GM18520 (cell line): ENCODE measurements at regions not wholly inside any gene's neighbourhood (a gene's known extent, or its start where the extent isn't known, plus 50 kb on each side); places are given as distances from the start of the nearest gene placed in this dataset.
A peak's percentile ranks its signal among the peaks of the same experiment; 100 is the strongest.

ENCODE experiments used
- ATAC-seq: cut with Tn5 transposase; IDR thresholded peaks from one replicate; pipeline ENCODE4 v1.9.1; 2021; ENCODE audit not compliant: unreplicated experiment

DNA sequence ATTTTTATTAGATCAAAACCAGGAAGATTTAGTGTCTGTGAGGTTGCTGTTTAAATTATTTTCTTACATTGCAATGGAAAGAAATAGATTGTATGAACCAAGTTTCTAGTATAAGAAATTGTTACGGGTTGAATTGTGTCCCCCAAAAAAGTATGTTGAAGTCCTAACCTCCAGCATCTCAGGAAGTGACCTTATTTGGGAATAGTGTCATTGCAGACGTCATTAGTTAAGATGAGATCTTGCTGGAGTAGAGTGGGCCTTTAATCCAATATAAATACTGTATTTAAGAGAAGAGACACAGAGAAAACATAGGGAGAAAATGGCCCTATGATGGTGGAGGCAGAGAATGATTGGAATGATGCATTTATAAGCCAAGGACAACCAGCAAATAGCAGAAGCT lies 188.7 kb upstream of the SAMSN1 start:
- no peak for ATAC-seq

DNA sequence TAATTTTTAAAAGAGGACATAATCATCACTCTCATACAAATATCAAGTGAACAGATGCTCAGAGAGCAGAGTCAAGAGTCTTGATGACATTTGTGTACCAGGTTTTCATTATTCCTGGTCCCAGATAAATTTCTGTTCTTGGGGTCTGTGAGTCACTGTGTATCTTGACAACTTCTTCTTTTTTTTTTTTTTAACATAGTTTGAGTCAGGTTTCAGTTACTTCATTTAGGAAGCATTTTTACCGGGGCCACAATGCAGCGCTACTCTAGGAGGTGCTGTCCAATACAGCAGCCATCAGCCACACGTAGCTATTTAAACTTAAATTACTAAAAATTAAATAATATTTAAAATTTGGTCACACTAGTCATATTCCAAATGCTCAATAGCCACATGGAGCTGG lies 188.1 kb upstream of the SAMSN1 start:
- no peak for ATAC-seq

DNA sequence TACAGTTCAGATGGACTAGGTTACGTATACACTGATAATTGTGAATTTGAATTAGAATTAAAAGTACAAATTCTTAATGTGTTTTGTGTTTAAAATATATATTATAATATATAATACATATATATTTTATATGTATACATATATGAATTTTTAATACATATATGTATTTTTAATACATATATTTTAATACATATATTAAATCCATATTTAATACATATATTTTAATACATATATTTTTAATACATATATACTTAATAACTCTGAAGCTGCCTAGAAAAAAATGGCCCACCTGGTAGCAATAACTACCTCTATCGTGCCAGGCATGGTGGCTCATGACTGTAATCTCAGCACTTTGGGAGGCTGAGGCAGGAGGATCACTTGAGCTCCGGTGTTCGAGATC lies 179.1 kb upstream of the SAMSN1 start:
- ATAC-seq = no peak

DNA sequence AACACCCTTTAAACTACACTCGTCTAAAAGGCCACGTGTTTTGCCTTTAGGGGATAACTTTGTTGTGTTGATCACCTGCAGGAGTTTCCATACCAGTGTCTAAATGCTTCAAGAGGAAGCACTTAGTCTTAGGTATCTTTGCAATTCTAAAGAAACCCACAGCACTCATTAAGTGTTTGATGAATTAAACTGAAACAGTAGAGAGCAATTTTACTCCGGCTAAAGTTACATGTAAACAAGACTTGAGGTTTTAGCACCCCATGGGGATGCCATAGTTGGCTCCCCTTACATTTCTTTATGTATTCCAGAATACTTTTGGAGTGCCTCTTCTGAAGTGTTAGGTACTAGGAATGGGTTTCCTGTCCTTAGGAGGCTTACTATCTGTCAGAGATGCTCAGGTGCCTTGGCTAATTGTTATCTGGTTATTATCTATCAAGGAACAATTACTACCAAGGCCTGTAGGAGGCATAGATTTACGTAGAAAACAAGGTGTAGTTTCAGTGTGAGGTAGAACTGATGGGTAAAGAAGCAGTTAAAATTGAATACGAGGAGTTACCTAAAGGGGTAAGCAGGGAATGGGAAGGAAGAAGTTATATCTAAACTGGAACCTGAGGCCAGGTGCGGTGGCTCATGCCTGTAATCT lies 176.8 kb upstream of the SAMSN1 start:
- ATAC-seq = no peak

DNA sequence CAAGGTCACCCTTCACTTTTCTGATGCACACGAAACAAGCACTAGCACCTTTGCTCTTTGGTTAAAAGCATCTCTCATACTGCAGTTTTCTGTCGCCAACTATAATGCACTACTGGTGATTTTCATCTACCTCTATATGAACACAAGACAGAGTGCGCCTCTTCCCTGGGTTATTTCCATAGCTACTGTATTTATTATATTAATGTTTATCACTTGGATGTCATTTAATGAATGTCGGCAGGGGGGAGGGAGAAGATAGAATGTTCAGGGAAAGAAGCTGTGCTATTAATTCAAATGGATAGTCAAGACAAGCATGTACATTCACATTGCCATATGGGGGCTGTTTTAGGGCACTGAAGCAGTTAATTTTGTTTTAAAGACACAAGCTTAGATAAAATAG lies 174.1 kb upstream of the SAMSN1 start:
- no peak for ATAC-seq

DNA sequence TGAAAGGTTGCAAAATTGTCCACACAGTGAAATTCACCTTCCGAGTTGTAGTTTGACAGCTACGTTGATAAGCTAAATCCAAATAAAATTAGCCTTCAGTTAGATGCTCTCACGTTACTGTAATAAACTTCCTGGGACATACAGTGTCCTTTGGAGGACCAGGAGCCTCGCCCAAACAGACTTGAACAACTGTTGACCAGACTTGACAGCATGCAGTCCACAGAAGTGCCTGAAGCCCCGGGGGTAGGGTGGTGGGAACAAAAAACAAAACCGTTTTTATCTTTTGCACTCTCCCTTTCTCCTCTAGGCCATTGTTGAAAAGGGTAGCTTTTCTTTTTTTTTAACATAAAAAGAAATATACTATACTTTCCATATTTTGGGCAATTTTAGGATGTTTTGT lies 172.8 kb upstream of the SAMSN1 start:
- no peak for ATAC-seq

DNA sequence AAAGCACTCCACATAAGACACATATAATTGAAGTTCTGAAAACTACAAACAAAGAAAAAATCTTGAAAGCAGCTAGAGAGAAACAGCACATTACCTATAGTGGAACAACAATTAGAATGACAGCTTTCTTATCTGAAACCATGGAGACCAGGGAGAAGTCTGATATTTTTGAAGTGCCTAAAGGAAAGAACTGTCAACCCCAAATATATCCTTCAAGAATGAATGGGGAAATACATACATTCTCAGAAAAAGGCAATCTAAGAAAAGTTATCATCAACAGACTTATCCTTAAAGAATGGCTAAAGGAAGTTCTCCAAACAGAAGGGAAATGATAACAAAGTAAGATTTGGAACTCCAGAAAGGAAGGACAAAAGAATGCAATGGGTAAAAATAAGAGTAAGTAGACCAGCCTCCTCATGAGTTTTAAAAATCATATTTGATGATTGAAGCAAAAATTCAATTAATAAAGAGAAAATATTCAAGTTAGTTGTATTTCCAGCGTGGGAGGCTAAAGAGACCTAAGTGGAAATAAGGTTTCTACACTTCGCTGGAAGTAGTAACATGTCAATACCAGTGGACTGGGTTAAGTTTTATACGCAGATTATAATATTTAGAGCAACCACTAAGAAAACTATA lies 170.8 kb upstream of the SAMSN1 start:
- no peak for ATAC-seq

DNA sequence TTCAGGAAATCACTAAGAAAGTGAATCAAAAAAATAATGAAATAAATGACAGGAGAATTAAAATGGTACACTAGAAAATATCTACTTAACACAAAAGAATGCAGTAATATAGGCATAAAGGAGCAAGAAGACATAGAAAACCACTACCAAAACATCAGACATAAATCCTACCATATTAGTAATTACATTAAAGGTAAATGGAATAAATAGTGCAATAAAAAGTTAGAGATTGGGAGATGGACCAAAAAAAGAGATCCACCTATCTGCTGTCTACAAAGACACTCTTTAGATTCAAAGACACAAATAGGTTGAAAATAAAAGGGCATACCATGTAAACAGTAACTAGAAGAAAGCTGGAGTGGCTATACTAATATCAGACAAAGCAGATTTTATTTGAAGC lies 167.0 kb upstream of the SAMSN1 start:
- ATAC-seq = no peak

DNA sequence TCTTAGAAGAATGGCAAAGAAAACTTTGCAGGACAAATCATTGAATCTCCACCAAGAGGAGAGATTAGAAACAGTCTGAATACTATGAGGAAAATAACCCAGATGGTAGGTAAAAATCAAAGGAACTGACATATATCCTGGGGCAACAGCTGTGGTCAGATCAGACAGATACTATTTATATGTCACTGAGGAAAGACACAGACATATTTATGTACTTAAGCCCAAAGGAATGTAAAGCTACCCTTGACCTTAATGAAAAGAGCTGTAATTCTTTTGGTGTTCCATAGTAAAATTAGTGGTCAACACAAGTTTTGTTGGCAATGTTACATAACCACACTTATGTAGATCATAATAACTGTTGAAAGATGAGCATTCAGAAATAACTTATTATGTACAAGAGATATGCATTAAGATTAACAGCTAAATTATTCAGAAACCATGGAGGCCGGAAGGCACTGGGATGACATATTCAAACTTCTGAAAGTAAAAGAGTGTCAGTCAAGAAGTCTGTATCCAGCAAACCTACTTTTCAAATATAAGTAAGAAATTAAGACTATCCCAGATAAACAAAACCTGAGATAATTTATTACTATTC lies 166.1 kb upstream of the SAMSN1 start:
- ATAC-seq = no peak

DNA sequence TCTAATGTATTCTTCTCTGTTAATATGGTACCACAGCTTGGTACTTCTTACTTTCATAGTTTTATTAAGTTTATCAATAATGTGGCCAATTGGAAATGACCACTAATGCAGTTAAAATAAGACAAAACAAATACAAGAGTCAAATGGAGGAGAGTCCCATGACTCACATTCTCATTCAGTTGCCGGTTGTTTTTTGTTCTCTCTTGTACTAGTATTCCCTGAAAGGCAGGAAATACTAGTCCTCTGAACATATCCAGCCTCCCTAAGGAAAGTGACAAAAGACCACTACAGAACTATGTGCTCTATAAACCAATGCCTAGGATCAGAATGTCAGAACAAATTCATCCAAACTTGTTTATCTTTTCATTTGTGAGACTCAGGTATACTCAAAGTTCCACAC lies 165.2 kb upstream of the SAMSN1 start:
- ATAC-seq = no peak

DNA sequence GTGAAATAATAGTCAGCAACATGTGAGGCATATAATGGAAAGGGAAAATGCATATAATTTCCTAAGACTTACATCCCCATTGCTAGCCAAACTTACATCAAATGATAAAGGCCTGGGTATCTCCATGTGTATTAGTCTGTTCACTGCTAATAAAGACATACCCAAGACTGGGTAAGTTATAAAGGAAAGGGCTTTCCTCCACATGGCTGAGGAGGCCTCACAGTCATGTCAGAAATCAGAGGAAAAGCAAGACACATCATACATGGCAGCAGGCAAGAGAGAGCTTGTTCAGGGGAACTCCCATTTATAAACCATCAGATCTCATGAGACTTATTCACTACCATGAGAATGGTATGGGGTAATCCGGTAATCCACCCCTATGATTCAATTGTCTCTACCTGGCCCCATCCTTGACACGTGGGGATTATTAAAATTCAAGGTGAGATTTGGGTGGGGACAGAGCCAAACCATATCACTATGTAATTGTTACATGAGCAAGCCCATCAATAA lies 161.5 kb upstream of the SAMSN1 start:
- no peak for ATAC-seq

DNA sequence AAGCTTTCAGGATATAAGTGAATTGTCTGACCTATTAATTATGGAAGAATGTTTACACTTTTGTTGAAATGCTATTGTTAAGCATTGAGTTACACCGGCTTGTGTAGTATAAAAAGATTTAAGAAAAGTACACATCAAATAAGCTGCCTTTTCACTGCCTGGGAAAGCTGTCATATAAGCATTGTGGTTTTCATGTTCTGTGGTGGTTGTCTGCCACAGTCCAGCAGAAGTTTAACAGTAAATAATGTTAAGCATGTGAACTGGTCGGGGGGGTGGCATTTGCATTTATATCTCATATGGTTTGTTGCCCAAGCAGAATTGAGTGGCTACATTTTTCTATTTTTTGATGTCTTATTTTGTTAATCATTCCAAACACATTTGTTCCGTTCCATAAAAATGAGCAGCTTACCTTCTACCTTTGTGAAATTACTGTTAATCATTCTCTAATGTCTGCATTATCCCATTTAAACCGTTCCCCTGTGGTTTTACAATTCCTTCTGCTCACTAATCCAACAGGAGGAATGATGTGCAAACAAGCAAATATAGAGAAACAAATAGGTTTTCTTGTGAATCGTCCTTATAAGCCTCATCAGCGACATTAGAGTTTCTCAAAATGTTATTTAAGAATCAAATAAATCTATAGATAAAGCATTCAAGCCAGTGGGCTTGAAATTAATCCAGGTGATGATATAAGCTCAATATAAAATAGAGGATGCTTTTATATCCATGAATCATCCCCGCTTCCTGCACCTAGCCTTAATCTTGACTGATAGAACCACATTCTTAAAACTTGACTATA lies 160.8 kb upstream of the SAMSN1 start:
- ATAC-seq = no peak

DNA sequence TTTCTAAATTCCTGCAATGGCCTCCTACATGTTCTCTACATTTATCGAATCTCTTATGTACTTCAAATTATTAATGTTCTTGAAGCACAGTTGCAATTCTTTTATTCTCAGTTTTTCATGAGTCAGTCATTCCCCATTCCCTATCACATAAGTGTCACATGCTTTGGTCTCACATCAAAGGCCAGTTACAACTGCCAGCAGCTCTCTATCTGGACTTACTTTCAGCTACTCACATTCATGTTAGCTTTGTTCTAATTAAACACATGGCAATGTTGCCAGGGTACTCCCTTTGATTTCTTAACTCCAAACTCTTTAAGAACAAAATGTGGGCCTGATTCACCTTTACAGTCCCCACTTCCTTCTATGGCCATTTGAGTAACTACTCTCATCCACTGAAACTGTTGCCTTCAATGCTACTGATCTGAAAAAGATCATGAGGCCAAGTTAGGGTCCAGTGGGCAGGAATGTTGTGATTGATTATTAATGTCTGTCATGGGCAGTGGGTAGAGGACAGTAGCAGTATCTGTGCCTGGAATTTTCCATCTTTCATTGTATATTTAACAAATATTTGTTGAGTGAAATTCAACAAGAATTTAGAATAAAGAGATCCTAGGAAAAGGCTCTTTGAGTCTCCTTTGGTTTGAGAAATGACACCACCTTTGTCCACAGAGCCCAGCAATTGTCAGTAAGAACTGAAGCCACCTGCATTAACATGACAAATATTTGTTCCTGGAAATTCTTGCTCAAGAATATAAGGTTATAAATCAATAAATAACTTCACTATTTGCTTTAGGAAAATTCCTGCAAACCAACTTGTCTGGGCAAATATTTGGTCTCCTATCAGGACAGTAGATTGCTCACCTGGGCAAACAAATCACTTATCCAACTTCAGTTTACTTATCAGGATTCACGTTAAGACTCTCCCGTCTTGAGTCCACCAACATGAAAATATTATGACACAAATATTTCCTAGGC lies 153.6 kb upstream of the SAMSN1 start:
- no peak for ATAC-seq

DNA sequence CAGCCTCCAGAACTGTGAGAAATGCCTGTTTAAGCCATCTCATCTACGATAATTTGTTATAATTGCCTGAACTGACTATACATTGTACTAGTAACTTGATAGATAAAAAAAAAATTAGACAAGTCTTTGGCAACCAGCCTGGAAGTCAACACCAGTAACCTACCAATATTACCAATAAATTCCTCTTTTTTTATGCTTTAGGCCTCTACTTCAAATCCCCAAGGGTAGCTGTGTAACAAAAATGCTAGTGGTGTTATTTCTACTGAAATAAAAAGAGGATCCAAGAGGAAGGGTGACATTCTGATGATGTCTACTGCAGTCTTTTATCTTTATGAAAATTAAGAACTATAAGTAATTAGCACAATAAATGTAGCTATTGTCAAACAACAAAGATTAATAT lies 151.7 kb upstream of the SAMSN1 start:
- ATAC-seq = no peak

DNA sequence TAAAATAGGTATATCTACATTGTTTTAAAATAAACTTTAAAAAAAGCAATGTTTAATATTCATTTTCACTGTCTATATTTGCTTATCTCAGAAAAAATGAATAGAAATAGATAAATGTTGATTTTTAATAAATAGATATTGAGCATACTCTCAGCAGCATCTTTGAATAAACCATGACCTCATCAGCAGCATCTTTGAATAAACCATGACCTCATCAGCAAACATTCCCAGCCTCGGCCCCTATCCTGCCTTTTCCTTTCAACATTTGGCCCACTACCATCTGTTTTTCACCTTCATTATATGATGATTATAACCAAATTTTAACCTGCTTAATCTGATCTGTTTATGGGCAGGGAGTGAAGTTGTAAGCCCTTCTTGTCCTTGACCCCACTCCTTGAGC lies 148.7 kb upstream of the SAMSN1 start:
- ATAC-seq = no peak

DNA sequence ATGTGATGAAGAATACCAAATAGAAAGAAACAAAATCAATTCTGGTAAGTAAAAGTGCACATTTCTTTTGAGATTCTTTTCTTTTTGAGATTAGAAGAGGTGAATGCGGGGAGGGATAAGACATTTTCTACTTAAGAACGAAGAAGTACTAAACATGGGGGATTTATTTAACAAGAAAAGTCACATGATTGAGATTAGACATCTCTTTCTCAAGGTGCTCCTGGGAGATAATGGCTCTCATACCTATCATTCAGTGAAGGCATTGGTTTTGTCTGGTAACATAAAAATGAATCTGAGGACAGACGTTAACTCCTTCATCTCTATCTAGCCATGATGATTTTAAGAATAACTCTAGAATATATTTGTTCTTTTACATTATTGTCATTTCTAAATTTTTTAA lies 147.9 kb upstream of the SAMSN1 start:
- no peak for ATAC-seq

DNA sequence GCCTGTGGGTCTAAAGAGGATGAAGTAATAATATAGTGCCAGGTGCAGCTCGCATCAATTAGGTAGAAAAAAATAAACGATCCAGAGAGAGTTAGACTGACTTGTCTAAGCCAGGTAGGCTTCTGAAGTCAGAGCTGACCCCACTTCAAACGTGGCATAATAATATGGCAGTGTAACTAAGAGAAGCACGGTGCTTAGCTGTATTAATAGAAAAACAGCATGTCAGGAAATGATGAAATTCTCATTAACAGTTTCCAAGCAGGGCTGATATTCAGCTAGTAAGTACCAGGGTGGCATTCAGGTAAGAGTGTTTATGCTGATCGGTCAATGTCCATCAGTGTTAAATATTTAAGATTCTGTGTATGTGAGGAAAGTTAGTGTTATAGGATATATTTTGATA lies 145.8 kb upstream of the SAMSN1 start:
- ATAC-seq = no peak

DNA sequence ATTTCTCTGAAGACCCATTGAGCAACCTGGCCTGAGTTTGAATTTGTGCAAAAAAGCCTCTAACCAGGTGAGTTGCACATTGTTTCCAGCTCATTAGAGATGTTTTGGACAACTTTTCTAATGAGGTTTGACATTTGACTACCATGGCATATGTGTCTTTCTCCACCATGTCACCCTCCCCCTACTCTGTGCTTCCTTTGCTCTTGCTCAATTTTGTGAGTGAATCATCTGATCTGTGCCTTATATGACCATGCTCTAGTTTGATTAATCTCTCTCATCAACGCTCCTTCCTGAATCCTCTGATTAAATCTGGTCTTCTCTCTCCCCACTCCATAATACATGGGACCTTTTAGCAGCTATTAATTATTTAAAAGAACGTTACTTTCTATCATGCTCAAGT lies 144.8 kb upstream of the SAMSN1 start:
- ATAC-seq = no peak

DNA sequence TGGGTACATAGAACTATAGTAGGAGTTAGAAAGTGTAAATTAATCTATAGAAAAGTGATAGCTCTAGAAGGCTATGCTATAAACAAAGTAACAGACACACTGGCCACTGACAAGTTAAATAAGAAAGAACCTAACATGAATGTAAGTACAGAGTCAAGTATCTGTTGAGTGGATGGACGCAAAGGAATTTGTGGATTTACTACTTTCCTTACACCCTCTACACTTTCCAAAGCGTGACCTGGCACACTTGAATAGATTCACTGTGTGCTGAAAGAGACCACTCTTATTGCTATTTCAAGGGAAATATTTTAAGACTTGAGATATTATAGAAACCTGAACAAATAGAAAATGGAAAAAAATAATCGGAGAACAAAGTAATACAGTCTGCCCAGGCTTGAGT lies 142.8 kb upstream of the SAMSN1 start:
- no peak for ATAC-seq

DNA sequence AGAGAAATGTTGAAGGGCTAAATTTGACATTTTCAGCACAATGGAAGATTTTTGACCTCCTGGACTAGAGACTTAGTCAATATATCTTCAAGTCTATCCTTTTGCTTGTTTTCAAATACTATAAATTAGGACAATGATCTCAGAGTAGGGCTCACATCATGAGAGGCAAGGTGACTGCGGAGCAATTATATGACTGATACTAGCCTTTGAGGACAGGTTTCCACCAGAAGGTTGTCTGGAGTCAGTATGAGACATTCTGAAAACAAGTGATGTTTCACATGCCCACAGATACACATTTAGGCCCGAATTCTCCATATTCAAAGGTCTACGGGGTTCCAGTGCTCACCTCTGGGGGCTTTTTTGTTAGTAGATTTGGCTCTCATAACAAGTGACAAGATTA lies 142.3 kb upstream of the SAMSN1 start:
- ATAC-seq = no peak

DNA sequence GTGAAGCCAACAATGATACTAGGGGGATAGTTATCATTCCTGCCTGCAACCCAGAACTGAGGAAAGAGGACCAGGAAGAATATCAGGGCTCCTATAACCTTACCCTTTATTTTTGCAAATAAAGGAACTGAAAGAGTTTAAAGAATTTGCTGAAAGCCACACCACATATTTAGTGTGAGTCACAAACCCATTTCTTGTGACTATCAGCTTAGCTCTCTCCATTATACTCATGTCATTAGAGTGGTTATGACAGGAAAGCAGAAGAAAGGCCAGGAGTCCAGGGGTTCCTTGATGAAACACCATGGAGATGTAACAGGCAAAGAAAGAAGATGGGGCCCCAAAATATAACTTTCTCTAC lies 141.1 kb upstream of the SAMSN1 start:
- ATAC-seq = peak; percentile 51
